AG20443 (cell line): ENCODE measurements at regions not wholly inside any gene's neighbourhood (a gene's known extent, or its start where the extent isn't known, plus 50 kb on each side); places are given as distances from the start of the nearest gene placed in this dataset.

Experiments
- DNase-seq: peaks from one replicate; pipeline ENCODE4 v3.0.0; 2012; ENCODE audit warnings: low spot score, mixed read lengths

GRCh38 chr2:221051162-221051561 lies 520.9 kb downstream of the EPHA4 start:
- DNase-seq = no peak

GRCh38 chr2:221060376-221060775 lies 511.7 kb downstream of the EPHA4 start:
- no peak for DNase-seq

GRCh38 chr2:221063568-221063967 lies 508.5 kb downstream of the EPHA4 start:
- DNase-seq = no peak

- no peak for DNase-seq
Measured at GRCh38 chr2:221064058-221064854, 507.8 kb downstream of the EPHA4 start.

- DNase-seq = no peak
Measured at GRCh38 chr2:221064880-221065279, 507.2 kb downstream of the EPHA4 start.

GRCh38 chr2:221068123-221068522 lies 504.0 kb downstream of the EPHA4 start:
- no peak for DNase-seq

GRCh38 chr2:221070106-221070505 lies 502.0 kb downstream of the EPHA4 start:
- no peak for DNase-seq

GRCh38 chr2:221073326-221074049 lies 498.6 kb downstream of the EPHA4 start:
- no peak for DNase-seq

- no peak for DNase-seq
Measured at GRCh38 chr2:221074238-221074637, 497.9 kb downstream of the EPHA4 start.

GRCh38 chr2:221075203-221075602 lies 496.9 kb downstream of the EPHA4 start:
- DNase-seq = peak; percentile 54

GRCh38 chr2:221077251-221077650 lies 494.9 kb downstream of the EPHA4 start:
- DNase-seq = no peak

GRCh38 chr2:221077799-221078198 lies 494.3 kb downstream of the EPHA4 start:
- no peak for DNase-seq

- DNase-seq = no peak
Measured at GRCh38 chr2:221085341-221085900, 486.7 kb downstream of the EPHA4 start.

- DNase-seq = no peak
Measured at GRCh38 chr2:221085936-221086335, 486.2 kb downstream of the EPHA4 start.

- DNase-seq = no peak
Measured at GRCh38 chr2:221087779-221088178, 484.3 kb downstream of the EPHA4 start.

- no peak for DNase-seq
Measured at GRCh38 chr2:221088506-221088905, 483.6 kb downstream of the EPHA4 start.

GRCh38 chr2:221095356-221095755 lies 476.7 kb downstream of the EPHA4 start:
- no peak for DNase-seq

GRCh38 chr2:221096706-221097567 lies 475.2 kb downstream of the EPHA4 start:
- DNase-seq = no peak

- DNase-seq = peak; percentile 75
Measured at GRCh38 chr2:221097568-221097915, 474.6 kb downstream of the EPHA4 start.

GRCh38 chr2:221097949-221098348 lies 474.2 kb downstream of the EPHA4 start:
- no peak for DNase-seq

GRCh38 chr2:221100467-221101089 lies 471.5 kb downstream of the EPHA4 start:
- DNase-seq = no peak
